ENCODE measurements at regions not wholly inside any gene's neighbourhood (a gene's known extent, or its start where the extent isn't known, plus 50 kb on each side); places are given as distances from the start of the nearest gene placed in this dataset.

DNA sequence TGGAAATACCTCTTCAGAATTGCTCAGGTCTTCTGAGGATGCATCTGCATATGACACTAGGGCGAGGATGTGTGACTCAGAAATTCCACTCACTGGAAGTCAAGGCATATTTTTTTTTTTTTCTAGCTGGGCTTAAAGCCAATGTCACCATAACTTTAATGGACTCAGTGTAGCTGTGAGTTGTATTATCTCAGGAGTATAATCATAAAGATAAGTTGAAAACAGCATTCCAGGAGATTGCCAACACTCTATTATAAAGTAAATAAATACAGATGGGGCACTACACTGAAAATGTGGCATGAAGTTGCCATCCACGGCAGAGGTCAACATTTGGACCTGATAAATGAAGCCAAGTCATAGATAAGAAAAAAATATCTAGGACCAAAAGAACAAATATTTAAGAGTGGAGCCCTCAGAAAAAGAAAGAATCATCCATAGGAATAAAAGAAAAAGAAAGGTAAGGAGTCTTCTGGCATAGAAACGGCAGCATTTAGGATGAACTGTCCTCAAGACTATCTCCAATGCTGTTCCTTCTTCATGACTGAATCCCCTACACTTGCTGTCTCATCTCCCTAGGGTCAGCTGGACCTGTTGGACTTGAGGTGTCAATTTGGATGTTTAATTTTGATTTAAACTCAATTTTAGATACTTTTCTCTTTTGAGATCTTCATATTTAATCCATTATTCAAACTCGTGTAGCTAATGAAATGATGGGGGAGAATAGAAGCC lies 72.9 kb upstream of the CAV2 start (continued):
- TF ChIP-seq, protein P1, sequence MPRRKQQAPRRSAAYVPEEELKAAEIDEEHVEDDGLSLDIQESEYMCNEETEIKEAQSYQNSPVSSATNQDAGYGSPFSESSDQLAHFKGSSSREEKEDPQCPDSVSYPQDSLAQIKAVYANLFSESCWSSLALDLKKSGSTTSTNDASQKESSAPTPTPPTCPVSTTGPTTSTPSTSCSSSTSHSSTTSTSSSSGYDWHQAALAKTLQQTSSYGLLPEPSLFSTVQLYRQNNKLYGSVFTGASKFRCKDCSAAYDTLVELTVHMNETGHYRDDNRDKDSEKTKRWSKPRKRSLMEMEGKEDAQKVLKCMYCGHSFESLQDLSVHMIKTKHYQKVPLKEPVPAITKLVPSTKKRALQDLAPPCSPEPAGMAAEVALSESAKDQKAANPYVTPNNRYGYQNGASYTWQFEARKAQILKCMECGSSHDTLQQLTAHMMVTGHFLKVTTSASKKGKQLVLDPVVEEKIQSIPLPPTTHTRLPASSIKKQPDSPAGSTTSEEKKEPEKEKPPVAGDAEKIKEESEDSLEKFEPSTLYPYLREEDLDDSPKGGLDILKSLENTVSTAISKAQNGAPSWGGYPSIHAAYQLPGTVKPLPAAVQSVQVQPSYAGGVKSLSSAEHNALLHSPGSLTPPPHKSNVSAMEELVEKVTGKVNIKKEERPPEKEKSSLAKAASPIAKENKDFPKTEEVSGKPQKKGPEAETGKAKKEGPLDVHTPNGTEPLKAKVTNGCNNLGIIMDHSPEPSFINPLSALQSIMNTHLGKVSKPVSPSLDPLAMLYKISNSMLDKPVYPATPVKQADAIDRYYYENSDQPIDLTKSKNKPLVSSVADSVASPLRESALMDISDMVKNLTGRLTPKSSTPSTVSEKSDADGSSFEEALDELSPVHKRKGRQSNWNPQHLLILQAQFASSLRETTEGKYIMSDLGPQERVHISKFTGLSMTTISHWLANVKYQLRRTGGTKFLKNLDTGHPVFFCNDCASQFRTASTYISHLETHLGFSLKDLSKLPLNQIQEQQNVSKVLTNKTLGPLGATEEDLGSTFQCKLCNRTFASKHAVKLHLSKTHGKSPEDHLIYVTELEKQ (tag by site-specific recombination; IDR thresholded peaks at IDR 0.05; ENCODE audit: borderline replicate concordance) = peak; percentile 96
- TF ChIP-seq, protein P2, sequence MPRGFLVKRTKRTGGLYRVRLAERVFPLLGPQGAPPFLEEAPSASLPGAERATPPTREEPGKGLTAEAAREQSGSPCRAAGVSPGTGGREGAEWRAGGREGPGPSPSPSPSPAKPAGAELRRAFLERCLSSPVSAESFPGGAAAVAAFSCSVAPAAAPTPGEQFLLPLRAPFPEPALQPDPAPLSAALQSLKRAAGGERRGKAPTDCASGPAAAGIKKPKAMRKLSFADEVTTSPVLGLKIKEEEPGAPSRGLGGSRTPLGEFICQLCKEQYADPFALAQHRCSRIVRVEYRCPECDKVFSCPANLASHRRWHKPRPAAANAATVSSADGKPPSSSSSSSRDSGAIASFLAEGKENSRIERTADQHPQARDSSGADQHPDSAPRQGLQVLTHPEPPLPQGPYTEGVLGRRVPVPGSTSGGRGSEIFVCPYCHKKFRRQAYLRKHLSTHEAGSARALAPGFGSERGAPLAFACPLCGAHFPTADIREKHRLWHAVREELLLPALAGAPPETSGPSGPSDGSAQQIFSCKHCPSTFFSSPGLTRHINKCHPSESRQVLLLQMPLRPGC (tag by site-specific recombination; IDR thresholded peaks at IDR 0.05) = peak; percentile 95
- TF ChIP-seq ZNF133 (tag by site-specific recombination; IDR thresholded peaks at IDR 0.05) (no peak), GLIS2 (tag by site-specific recombination; IDR thresholded peaks at IDR 0.05) (no peak), ZNF175 (tag by site-specific recombination; IDR thresholded peaks at IDR 0.05) (no peak), BCL11A (tag by site-specific recombination; IDR thresholded peaks at IDR 0.05; ENCODE audit: low read depth) (peak; percentile 90), ZNF10 (tag by site-specific recombination; IDR thresholded peaks at IDR 0.05) (peak; percentile 49; the same call in 1 of the 2 replicates), SP7 (tag by site-specific recombination; IDR thresholded peaks at IDR 0.05) (peak; percentile 84), ZNF623 (tag by site-specific recombination; IDR thresholded peaks at IDR 0.05) (no peak), ZNF621 (tag by site-specific recombination; IDR thresholded peaks at IDR 0.05) (no peak), GLI2 (tag by site-specific recombination; IDR thresholded peaks at IDR 0.05; ENCODE audit: borderline replicate concordance, low read depth) (peak; percentile 80), TCF7L2 (IDR thresholded peaks at IDR 0.05; ENCODE audit: borderline replicate concordance, low read depth, low read length) (no peak), ZBTB8A (tag by site-specific recombination; IDR thresholded peaks at IDR 0.05) (0 out of 2 replicates have a peak, but pooled peaks have one; percentile 39), ZNF391 (tag by site-specific recombination; IDR thresholded peaks at IDR 0.05; ENCODE audit: borderline replicate concordance, low read depth) (peak; percentile 86; the same call in 1 of the 2 replicates), ZNF302 (tag by site-specific recombination; IDR thresholded peaks at IDR 0.05; ENCODE audit: low read depth) (peak; percentile 62; the same call in 1 of the 2 replicates), ZNF792 (tag by site-specific recombination; IDR thresholded peaks at IDR 0.05) (0 out of 2 replicates have a peak, but pooled peaks have one; percentile 26), ZFP69B (tag by site-specific recombination; IDR thresholded peaks at IDR 0.05) (peak; percentile 68), SP3 (tag by site-specific recombination; IDR thresholded peaks at IDR 0.05) (peak; percentile 35; the same call in 1 of the 2 replicates), ZNF571 (tag by site-specific recombination; IDR thresholded peaks at IDR 0.05) (no peak), ZEB2 (tag by site-specific recombination; IDR thresholded peaks at IDR 0.05) (peak; percentile 87), ZNF24 (tag by site-specific recombination; IDR thresholded peaks at IDR 0.05) (peak; percentile 86), ZFP41 (tag by site-specific recombination; IDR thresholded peaks at IDR 0.05; ENCODE audit: borderline replicate concordance) (no peak), ZBTB10 (tag by site-specific recombination; IDR thresholded peaks at IDR 0.05) (no peak)
- TF ChIP-seq, protein P3, sequence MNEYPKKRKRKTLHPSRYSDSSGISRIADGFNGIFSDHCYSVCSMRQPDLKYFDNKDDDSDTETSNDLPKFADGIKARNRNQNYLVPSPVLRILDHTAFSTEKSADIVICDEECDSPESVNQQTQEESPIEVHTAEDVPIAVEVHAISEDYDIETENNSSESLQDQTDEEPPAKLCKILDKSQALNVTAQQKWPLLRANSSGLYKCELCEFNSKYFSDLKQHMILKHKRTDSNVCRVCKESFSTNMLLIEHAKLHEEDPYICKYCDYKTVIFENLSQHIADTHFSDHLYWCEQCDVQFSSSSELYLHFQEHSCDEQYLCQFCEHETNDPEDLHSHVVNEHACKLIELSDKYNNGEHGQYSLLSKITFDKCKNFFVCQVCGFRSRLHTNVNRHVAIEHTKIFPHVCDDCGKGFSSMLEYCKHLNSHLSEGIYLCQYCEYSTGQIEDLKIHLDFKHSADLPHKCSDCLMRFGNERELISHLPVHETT (tag by site-specific recombination; IDR thresholded peaks at IDR 0.05) = peak; percentile 91
- TF ChIP-seq, protein P4, sequence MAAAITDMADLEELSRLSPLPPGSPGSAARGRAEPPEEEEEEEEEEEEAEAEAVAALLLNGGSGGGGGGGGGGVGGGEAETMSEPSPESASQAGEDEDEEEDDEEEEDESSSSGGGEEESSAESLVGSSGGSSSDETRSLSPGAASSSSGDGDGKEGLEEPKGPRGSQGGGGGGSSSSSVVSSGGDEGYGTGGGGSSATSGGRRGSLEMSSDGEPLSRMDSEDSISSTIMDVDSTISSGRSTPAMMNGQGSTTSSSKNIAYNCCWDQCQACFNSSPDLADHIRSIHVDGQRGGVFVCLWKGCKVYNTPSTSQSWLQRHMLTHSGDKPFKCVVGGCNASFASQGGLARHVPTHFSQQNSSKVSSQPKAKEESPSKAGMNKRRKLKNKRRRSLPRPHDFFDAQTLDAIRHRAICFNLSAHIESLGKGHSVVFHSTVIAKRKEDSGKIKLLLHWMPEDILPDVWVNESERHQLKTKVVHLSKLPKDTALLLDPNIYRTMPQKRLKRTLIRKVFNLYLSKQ (tag by site-specific recombination; IDR thresholded peaks at IDR 0.05; ENCODE audit: borderline replicate concordance) = no peak
- TF ChIP-seq, protein P5, sequence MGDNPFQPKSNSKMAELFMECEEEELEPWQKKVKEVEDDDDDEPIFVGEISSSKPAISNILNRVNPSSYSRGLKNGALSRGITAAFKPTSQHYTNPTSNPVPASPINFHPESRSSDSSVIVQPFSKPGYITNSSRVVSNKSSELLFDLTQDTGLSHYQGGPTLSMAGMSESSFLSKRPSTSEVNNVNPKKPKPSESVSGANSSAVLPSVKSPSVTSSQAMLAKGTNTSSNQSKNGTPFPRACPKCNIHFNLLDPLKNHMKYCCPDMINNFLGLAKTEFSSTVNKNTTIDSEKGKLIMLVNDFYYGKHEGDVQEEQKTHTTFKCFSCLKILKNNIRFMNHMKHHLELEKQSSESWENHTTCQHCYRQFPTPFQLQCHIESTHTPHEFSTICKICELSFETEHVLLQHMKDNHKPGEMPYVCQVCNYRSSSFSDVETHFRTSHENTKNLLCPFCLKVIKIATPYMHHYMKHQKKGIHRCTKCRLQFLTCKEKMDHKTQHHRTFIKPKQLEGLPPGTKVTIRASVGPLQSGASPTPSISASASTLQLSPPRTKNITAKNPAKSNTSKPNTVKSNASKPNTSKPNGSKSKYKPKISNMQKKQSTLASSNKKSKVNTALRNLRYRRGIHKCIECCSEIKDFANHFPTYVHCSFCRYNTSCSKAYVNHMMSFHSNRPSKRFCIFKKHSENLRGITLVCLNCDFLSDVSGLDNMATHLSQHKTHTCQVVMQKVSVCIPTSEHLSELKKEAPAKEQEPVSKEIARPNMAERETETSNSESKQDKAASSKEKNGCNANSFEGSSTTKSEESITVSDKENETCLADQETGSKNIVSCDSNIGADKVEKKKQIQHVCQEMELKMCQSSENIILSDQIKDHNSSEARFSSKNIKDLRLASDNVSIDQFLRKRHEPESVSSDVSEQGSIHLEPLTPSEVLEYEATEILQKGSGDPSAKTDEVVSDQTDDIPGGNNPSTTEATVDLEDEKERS (tag by site-specific recombination; IDR thresholded peaks at IDR 0.05) = no peak
